ENCODE measurements at regions not wholly inside any gene's neighbourhood (a gene's known extent, or its start where the extent isn't known, plus 50 kb on each side); places are given as distances from the start of the nearest gene placed in this dataset.

- no peak overlapping the region for H3K4ac ChIP-seq (replicated peaks; ENCODE audit: insufficient read length, low read depth, low read length)
- H3K23ac ChIP-seq (ENCODE audit: insufficient read length): no peak overlapping the region
- no peak overlapping the region for H4K5ac ChIP-seq (ENCODE audit: insufficient read length, low read depth, low read length)
- no peaks in the 10 kb centered on the region for H3K79me2 ChIP-seq (ENCODE audit: control insufficient read depth in 1 of 2, insufficient read depth in 2 of 2, low read length in 2 of 2)
- no peaks in the 10 kb centered on the region for H4K20me1 ChIP-seq (replicated peaks in 1 of 2; ENCODE audit: control insufficient read depth in 1 of 2, insufficient read depth in 2 of 2, low read length in 2 of 2)
- H3K9me3 ChIP-seq (ENCODE audit: insufficient read depth in 2 of 2, low read depth in 1 of 2, low read length in 1 of 2): no peaks in the 10 kb centered on the region
- no peaks in the 10 kb centered on the region for H3K23me2 ChIP-seq (ENCODE audit: low read depth, low read length)
- no peak overlapping the region for H3K56ac ChIP-seq (replicated peaks; ENCODE audit: insufficient read length, low read depth, low read length)
- H2BK12ac ChIP-seq (ENCODE audit: low read depth, low read length): no peak overlapping the region
- H3K14ac ChIP-seq (ENCODE audit: insufficient read length): no peak overlapping the region
- ChIA-PET CTCF (ENCODE audit: partially characterized antibody) (interaction anchor here (0.5 to 2.6 kb wide), 10 partner anchors 10 to 239 kb away, joined by 3 to 19 read pairs (median 4); no protein-coding TSS in a partner anchor), POLR2A (ENCODE audit: partially characterized antibody) (interaction anchor here (1.3 kb wide), 1 partner anchor 51 kb away, joined by 4 read pairs; no protein-coding TSS in a partner anchor)
- H4K91ac ChIP-seq (replicated peaks; ENCODE audit: insufficient read length, low read length): no peak overlapping the region
- no peak overlapping the region for H2AK5ac ChIP-seq (ENCODE audit: low read depth, low read length)
- no peak overlapping the region for H3K18ac ChIP-seq (ENCODE audit: extremely low read depth, low read length)
- H3K27me3 ChIP-seq (replicated peaks in 1 of 4; ENCODE audit: control insufficient read depth in 3 of 4, extremely low read depth in 1 of 4, insufficient read depth in 3 of 4, low read length in 3 of 4): no peaks in the 10 kb centered on the region
- H3K4me2 ChIP-seq (ENCODE audit: insufficient read depth in 1 of 2, low read depth in 2 of 2, low read length in 2 of 2): no peak overlapping the region
- H3K79me1 ChIP-seq (ENCODE audit: low read depth, low read length): no peaks in the 10 kb centered on the region
- no peak for DNase-seq (ENCODE audit: low read depth in 1 of 2, low spot score in 2 of 2)
- no peak overlapping the region for H3K27ac ChIP-seq (ENCODE audit: low read depth, low read length)
- H2BK5ac ChIP-seq (ENCODE audit: low read depth, low read length): no peak overlapping the region
- no peak overlapping the region for H2BK20ac ChIP-seq (ENCODE audit: low read length)
- FAIRE-seq: no peak
- no peaks in the 10 kb centered on the region for H3K36me3 ChIP-seq (ENCODE audit: control insufficient read depth in 2 of 4, insufficient read depth in 4 of 4, low read length in 3 of 4)
- no peaks in the 10 kb centered on the region for H3K4me1 ChIP-seq (replicated peaks in 1 of 4; ENCODE audit: control insufficient read depth in 3 of 4, insufficient read depth in 4 of 4, low read length in 3 of 4)
- 93% methylated on average over 2 of the region's 2 CpGs; no CpG with 5 or more reads in 1 of the 2 experiments for WGBS, 2 experiments (ENCODE audit: extremely low coverage in 1 of 2, insufficient coverage in 1 of 2, insufficient read length in 1 of 2, insufficient replicate concordance in 2 of 2, low coverage in 1 of 2, low lambda C conversion rate in 2 of 2, missing lambda C conversion rate in 1 of 2)
- H2AFZ ChIP-seq (ENCODE audit: low read length): no peak overlapping the region
- no peak overlapping the region for H2BK120ac ChIP-seq (replicated peaks; ENCODE audit: low read depth, low read length)
- no peak overlapping the region for H3K9ac ChIP-seq (replicated peaks in 1 of 4; ENCODE audit: extremely low read depth in 1 of 4, low read depth in 3 of 4, low read length in 3 of 4)
- H4K8ac ChIP-seq (ENCODE audit: extremely low read depth, insufficient read depth, low read length): no peak overlapping the region
- no peak overlapping the region for H3K4me3 ChIP-seq (ENCODE audit: extremely low read depth in 1 of 4, insufficient read depth in 2 of 4, low read depth in 3 of 4, low read length in 4 of 4)
- H2BK15ac ChIP-seq (ENCODE audit: low read length): no peak overlapping the region
- no peak for TF ChIP-seq BCL11A (IDR thresholded peaks at IDR 0.05; ENCODE audit: low read depth in 2 of 2, low read length in 2 of 2)
- no peak for TF ChIP-seq GABPA (IDR thresholded peaks at IDR 0.05; ENCODE audit: borderline replicate concordance, insufficient read depth, low read length)
- TF ChIP-seq CHD1 (IDR thresholded peaks at IDR 0.05; ENCODE audit: low read depth, low read length): no peak
- no peak for TF ChIP-seq KDM1A (IDR thresholded peaks at IDR 0.05; ENCODE audit: borderline replicate concordance, low read length)
- TF ChIP-seq EP300 (IDR thresholded peaks at IDR 0.05; ENCODE audit: borderline replicate concordance in 1 of 2, low read depth in 2 of 2, low read length in 2 of 2): no peak
- no peak for TF ChIP-seq RFX5 (IDR thresholded peaks at IDR 0.05; ENCODE audit: borderline replicate concordance, low read depth, low read length)
- TF ChIP-seq SP2 (IDR thresholded peaks at IDR 0.05; ENCODE audit: low read length): no peak
- no peak for TF ChIP-seq JUN (IDR thresholded peaks at IDR 0.05; ENCODE audit: low read depth, low read length)
- no peak for TF ChIP-seq POLR2AphosphoS5 (IDR thresholded peaks at IDR 0.05; ENCODE audit: low read depth, low read length)
- TF ChIP-seq EZH2 (IDR thresholded peaks at IDR 0.05; ENCODE audit: low read depth, low read length, severe bottlenecking): no peak
- TF ChIP-seq CEBPB (IDR thresholded peaks at IDR 0.05; ENCODE audit: low read depth, low read length): no peak
- TF ChIP-seq HDAC6 (IDR thresholded peaks at IDR 0.05; ENCODE audit: low read depth, low read length): no peak
- no peak for TF ChIP-seq TAF7 (optimal IDR thresholded peaks at IDR 0.05; ENCODE audit: borderline replicate concordance, low read depth, low read length)
- no peak for TF ChIP-seq SP1 (IDR thresholded peaks at IDR 0.05; ENCODE audit: low read depth, low read length)
Measured at GRCh38 chr14:22465201-22465840, 123.7 kb downstream of the DAD1 start.
